HepG2 (cell line): ENCODE measurements at regions not wholly inside any gene's neighbourhood (a gene's known extent, or its start where the extent isn't known, plus 50 kb on each side); places are given as distances from the start of the nearest gene placed in this dataset.

Experiments
- ATAC-seq: fragments of 200-7000 bp; cut with Tn5 transposase; 3 replicates; pipeline ENCODE4 v1.9.1; 2020; ENCODE audit warnings: mild to moderate bottlenecking, moderate library complexity
- BruUV-seq: library from RNA; stranded (reverse); fragments of 400-500 nt; replicated peaks from 2 replicates; lab custom pipeline; 2021; lab: Mats Ljungman, UMichigan
- CTCF ChIA-PET: fragments of 300-600 bp; formaldehyde crosslinking; extraction: SDS; loops from one replicate; lab custom pipeline; 2021; ENCODE audit warnings: low total read pairs, inconsistent platforms, low intra/inter-chr PET ratio; lab: Yijun Ruan, JAX
- POLR2A ChIA-PET: fragments of 350-600 bp; sonication (Branson Sonifier 250); formaldehyde crosslinking; loops from one replicate; lab custom pipeline; 2020; ENCODE audit warnings: antibody characterized with exemption, inconsistent platforms; lab: Yijun Ruan, JAX
- DNase-seq: peaks from one replicate; pipeline ENCODE4 v3.0.0-alpha.2; 2015; ENCODE audit warnings: low spot score
- FAIRE-seq: peaks from 3 replicates; lab custom pipeline; 2011; peaks lifted over from hg19 to GRCh38; lab: Jason Lieb, UNC
- H2AFZ ChIP-seq: one replicate; pipeline ENCODE4 v1.6.1; 2011; ENCODE audit warnings: low read length, inconsistent platforms
- H3K27ac ChIP-seq: fragments of 300-600 bp; 3 replicates; pipeline ENCODE4 v1.8.0; 2011; ENCODE audit warnings: mixed run types, mild to moderate bottlenecking, mixed read lengths, low read length, inconsistent platforms; ENCODE audit not compliant: insufficient read depth; ENCODE audit errors: extremely low read length
- H3K27me3 ChIP-seq, 2 experiments: fragments of 200-600 bp in 1 of 2; 2 replicates in 1 of 2; 3 replicates in 1 of 2; pipeline versions ENCODE4 v1.6.0 to v1.8.0; 2011; ENCODE audit warnings: low read length in 2 of 2, mild to moderate bottlenecking in 2 of 2, moderate library complexity in 2 of 2, inconsistent platforms in 1 of 2; ENCODE audit not compliant: insufficient read depth in 2 of 2, control insufficient read depth in 1 of 2
- H3K36me3 ChIP-seq, 2 experiments: fragments of 200-600 bp in 1 of 2; replicated peaks in 1 of 2; 2 replicates in 1 of 2; 3 replicates in 1 of 2; pipeline versions ENCODE4 v1.5.1 to v1.8.0; 2011; ENCODE audit warnings: low read length in 2 of 2, inconsistent platforms in 1 of 2; ENCODE audit not compliant: insufficient read depth in 2 of 2, control insufficient read depth in 1 of 2
- H3K4me1 ChIP-seq: 2 replicates; pipeline ENCODE4 v1.5.1; 2012; ENCODE audit warnings: low read length, inconsistent platforms; ENCODE audit not compliant: insufficient read depth
- H3K4me2 ChIP-seq: 2 replicates; pipeline ENCODE4 v1.6.0; 2011; ENCODE audit warnings: low read depth, low read length, inconsistent platforms
- H3K4me3 ChIP-seq, 3 experiments: fragments of 200-600 bp in 1 of 3; sonication (generic), shearing (Covaris generic) in 1 of 3; replicated peaks in 1 of 3; 2 replicates each; pipeline ENCODE4 v1.5.1; 2011 to 2016; ENCODE audit warnings: low read length in 3 of 3, inconsistent platforms in 2 of 3, low read depth in 2 of 3, mild to moderate bottlenecking in 2 of 3, control low read depth in 1 of 3, mixed read lengths in 1 of 3; ENCODE audit not compliant: insufficient read depth in 1 of 3
- H3K79me2 ChIP-seq: one replicate; pipeline ENCODE4 v1.6.1; 2011; ENCODE audit warnings: low read length, inconsistent platforms; ENCODE audit not compliant: insufficient read depth
- H3K9ac ChIP-seq: 2 replicates; pipeline ENCODE4 v1.6.0; 2011; ENCODE audit warnings: mild to moderate bottlenecking, low read depth, low read length, inconsistent platforms; ENCODE audit not compliant: insufficient read depth
- H3K9me3 ChIP-seq: 2 replicates; pipeline ENCODE4 v1.5.1; 2012; ENCODE audit warnings: mild to moderate bottlenecking, low read length
- H4K20me1 ChIP-seq: 2 replicates; pipeline ENCODE4 v1.6.0; 2011; ENCODE audit warnings: inconsistent platforms, mild to moderate bottlenecking, low read length, moderate library complexity; ENCODE audit not compliant: insufficient read depth
- AHR ChIP-seq: IDR thresholded peaks from 2 replicates; pipeline ENCODE4 v1.6.1; 2018; ENCODE audit warnings: missing genetic modification reagents, missing compliant biosample characterization
- FOXA1 ChIP-seq, 2 experiments: fragments of 450-650 bp in 1 of 2; sonication (generic) in 1 of 2; formaldehyde crosslinking in 1 of 2; IDR thresholded peaks; 2 replicates each; pipeline versions ENCODE4 v1.4.0 to v1.6.1; 2016 to 2020; ENCODE audit warnings: missing genetic modification reagents in 1 of 2
- HNRNPUL1 ChIP-seq: fragments of 200-400 bp; formaldehyde crosslinking; IDR thresholded peaks from 2 replicates; pipeline ENCODE4 v1.6.1; 2017; ENCODE audit warnings: low read depth, mild to moderate bottlenecking, low read length, moderate library complexity
- KAT8 ChIP-seq: IDR thresholded peaks from 2 replicates; pipeline ENCODE4 v1.6.1; 2016; ENCODE audit warnings: missing genetic modification reagents, missing compliant biosample characterization
- NAIF1 ChIP-seq: sonication (generic); formaldehyde crosslinking; IDR thresholded peaks from 2 replicates; pipeline ENCODE4 v1.5.0; 2020; ENCODE audit warnings: mild to moderate bottlenecking, missing genetic modification reagents, borderline replicate concordance
- NFE2 ChIP-seq: sonication (generic); formaldehyde crosslinking; IDR thresholded peaks from 2 replicates; pipeline ENCODE4 v1.4.0; 2020; ENCODE audit warnings: missing genetic modification reagents
- NFKB2 ChIP-seq: sonication (generic); formaldehyde crosslinking; IDR thresholded peaks from 2 replicates; pipeline ENCODE4 v1.4.0; 2020; ENCODE audit warnings: missing genetic modification reagents, borderline replicate concordance
- RCOR2 ChIP-seq: IDR thresholded peaks from 2 replicates; pipeline ENCODE4 v1.6.1; 2016; ENCODE audit warnings: missing biosample characterization, missing genetic modification reagents
- SOX6 ChIP-seq, 2 experiments: fragments of 450-650 bp in 1 of 2; sonication (generic) in 1 of 2; formaldehyde crosslinking in 1 of 2; IDR thresholded peaks; 2 replicates each; pipeline versions ENCODE4 v1.4.0 to v1.6.1; 2017 to 2020; ENCODE audit warnings: antibody characterized with exemption in 1 of 2, mild to moderate bottlenecking in 1 of 2, missing genetic modification reagents in 1 of 2
- ZFP82 ChIP-seq: sonication (generic); formaldehyde crosslinking; IDR thresholded peaks from 2 replicates; pipeline ENCODE4 v1.5.1; 2020; ENCODE audit warnings: mild to moderate bottlenecking, missing genetic modification reagents, borderline replicate concordance
- ZFP90 ChIP-seq: sonication (generic); formaldehyde crosslinking; IDR thresholded peaks from 2 replicates; pipeline ENCODE4 v1.8.0; 2022; ENCODE audit warnings: missing genetic modification reagents, mild to moderate bottlenecking, inconsistent platforms, borderline replicate concordance
- ZNF724P ChIP-seq: sonication (generic); formaldehyde crosslinking; IDR thresholded peaks from 2 replicates; pipeline ENCODE4 v1.8.0; 2022; ENCODE audit warnings: missing genetic modification reagents, borderline replicate concordance
- ZNF782 ChIP-seq: sonication (generic); formaldehyde crosslinking; IDR thresholded peaks from 2 replicates; pipeline ENCODE4 v1.4.0; 2020; ENCODE audit warnings: missing genetic modification reagents, mild to moderate bottlenecking, borderline replicate concordance
- ZNF891 ChIP-seq: sonication (generic); formaldehyde crosslinking; IDR thresholded peaks from 2 replicates; pipeline ENCODE4 v1.5.0; 2020; ENCODE audit warnings: mild to moderate bottlenecking, missing genetic modification reagents
- WGBS: methylation state at CpG from one replicate; pipeline ENCODE4 v1.1.6; 2017; ENCODE audit warnings: low lambda C conversion rate; 5-methylcytosine and 5-hydroxymethylcytosine counted together
- in situ Hi-C: cut with HindIII; loops from 2 replicates; pipeline ENCODE4 v1.10.0; 2017; ENCODE audit warnings: low pct_unique_long_range_greater_than_20kb; ENCODE audit not compliant: extremely low pct_ligation_motif_present
- intact Hi-C: fragments of 100-400 bp; cut with micrococcal nuclease; formaldehyde crosslinking; loops from one replicate; pipeline ENCODE4 v1.10.0; 2022; ENCODE audit not compliant: unreplicated experiment
- TF ChIP-seq, protein P1 (sequence below): sonication (generic); formaldehyde crosslinking; IDR thresholded peaks from 2 replicates; pipeline ENCODE4 v1.8.0; 2022; ENCODE audit warnings: mild to moderate bottlenecking, missing genetic modification reagents, borderline replicate concordance
- TF ChIP-seq, protein P2 (sequence below): sonication (generic); formaldehyde crosslinking; IDR thresholded peaks from 2 replicates; pipeline ENCODE4 v1.5.0; 2020; ENCODE audit warnings: missing genetic modification reagents, mild to moderate bottlenecking, borderline replicate concordance
- TF ChIP-seq, protein P3 (sequence below): sonication (generic); formaldehyde crosslinking; IDR thresholded peaks from 2 replicates; pipeline ENCODE4 v1.4.0; 2020; ENCODE audit warnings: mild to moderate bottlenecking, missing genetic modification reagents

DNA sequence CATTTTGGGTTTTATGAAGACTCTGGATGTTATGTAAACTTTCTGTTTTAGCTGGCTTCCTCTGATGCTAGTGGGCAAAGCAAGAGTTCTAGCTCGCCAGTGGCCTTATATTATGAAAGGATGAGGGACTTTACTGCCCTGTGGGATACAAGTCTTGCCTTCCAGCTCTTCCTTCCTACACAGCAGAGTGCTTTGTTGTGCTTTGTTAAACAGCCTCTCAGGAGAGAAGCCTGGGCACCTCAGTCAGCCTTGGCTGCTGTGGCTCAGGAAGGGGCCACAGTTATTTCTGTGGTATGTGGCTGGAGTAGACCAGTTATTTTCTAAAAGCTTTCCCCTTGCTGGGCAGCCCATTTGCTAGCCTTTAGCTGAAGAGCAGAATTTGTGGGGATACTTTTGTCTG lies 69.5 kb upstream of the SUCLG2 start:
- intact Hi-C loops (no loop called here), in situ Hi-C loops (no loop called here)
- Histone ChIP-seq H3K9ac (no peak overlapping the region), H2AFZ (no peak overlapping the region), H3K9me3 (no peaks in the 10 kb centered on the region), H3K36me3 (no peaks in the 10 kb centered on the region), H3K4me1 (no peaks in the 10 kb centered on the region), H3K79me2 (no peaks in the 10 kb centered on the region), H3K4me3 (no peak overlapping the region), H3K27me3 (no peaks in the 10 kb centered on the region), H4K20me1 (no peaks in the 10 kb centered on the region), H3K4me2 (no peak overlapping the region), H3K27ac (no peak overlapping the region)
- DNase-seq (no peak), ATAC-seq (no peak), FAIRE-seq (no peak)
- ChIA-PET CTCF (no interaction called here), POLR2A (no interaction called here)
- no TSS peak for BruUV-seq
- 83% methylated on average over 1 of the region's 1 CpG for WGBS
- TF ChIP-seq RCOR2 (CRISPR knock-in tag): no peak
- TF ChIP-seq NFKB2 (CRISPR knock-in tag): no peak
- TF ChIP-seq, protein P1, sequence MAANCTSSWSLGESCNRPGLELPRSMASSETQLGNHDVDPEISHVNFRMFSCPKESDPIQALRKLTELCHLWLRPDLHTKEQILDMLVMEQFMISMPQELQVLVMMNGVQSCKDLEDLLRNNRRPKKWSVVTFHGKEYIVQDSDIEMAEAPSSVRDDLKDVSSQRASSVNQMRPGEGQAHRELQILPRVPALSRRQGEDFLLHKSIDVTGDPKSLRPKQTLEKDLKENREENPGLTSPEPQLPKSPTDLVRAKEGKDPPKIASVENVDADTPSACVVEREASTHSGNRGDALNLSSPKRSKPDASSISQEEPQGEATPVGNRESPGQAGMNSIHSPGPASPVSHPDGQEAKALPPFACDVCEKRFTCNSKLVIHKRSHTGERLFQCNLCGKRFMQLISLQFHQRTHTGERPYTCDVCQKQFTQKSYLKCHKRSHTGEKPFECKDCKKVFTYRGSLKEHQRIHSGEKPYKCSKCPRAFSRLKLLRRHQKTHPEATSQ (CRISPR knock-in tag): no peak
- no peak for TF ChIP-seq NAIF1 (CRISPR knock-in tag)
- TF ChIP-seq, protein P2, sequence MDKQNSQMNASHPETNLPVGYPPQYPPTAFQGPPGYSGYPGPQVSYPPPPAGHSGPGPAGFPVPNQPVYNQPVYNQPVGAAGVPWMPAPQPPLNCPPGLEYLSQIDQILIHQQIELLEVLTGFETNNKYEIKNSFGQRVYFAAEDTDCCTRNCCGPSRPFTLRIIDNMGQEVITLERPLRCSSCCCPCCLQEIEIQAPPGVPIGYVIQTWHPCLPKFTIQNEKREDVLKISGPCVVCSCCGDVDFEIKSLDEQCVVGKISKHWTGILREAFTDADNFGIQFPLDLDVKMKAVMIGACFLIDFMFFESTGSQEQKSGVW (CRISPR knock-in tag): no peak
- TF ChIP-seq NFE2 (CRISPR knock-in tag): no peak
- TF ChIP-seq ZNF782: no peak
- TF ChIP-seq HNRNPUL1: no peak
- TF ChIP-seq, protein P3, sequence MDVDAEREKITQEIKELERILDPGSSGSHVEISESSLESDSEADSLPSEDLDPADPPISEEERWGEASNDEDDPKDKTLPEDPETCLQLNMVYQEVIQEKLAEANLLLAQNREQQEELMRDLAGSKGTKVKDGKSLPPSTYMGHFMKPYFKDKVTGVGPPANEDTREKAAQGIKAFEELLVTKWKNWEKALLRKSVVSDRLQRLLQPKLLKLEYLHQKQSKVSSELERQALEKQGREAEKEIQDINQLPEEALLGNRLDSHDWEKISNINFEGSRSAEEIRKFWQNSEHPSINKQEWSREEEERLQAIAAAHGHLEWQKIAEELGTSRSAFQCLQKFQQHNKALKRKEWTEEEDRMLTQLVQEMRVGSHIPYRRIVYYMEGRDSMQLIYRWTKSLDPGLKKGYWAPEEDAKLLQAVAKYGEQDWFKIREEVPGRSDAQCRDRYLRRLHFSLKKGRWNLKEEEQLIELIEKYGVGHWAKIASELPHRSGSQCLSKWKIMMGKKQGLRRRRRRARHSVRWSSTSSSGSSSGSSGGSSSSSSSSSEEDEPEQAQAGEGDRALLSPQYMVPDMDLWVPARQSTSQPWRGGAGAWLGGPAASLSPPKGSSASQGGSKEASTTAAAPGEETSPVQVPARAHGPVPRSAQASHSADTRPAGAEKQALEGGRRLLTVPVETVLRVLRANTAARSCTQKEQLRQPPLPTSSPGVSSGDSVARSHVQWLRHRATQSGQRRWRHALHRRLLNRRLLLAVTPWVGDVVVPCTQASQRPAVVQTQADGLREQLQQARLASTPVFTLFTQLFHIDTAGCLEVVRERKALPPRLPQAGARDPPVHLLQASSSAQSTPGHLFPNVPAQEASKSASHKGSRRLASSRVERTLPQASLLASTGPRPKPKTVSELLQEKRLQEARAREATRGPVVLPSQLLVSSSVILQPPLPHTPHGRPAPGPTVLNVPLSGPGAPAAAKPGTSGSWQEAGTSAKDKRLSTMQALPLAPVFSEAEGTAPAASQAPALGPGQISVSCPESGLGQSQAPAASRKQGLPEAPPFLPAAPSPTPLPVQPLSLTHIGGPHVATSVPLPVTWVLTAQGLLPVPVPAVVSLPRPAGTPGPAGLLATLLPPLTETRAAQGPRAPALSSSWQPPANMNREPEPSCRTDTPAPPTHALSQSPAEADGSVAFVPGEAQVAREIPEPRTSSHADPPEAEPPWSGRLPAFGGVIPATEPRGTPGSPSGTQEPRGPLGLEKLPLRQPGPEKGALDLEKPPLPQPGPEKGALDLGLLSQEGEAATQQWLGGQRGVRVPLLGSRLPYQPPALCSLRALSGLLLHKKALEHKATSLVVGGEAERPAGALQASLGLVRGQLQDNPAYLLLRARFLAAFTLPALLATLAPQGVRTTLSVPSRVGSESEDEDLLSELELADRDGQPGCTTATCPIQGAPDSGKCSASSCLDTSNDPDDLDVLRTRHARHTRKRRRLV (CRISPR knock-in tag): no peak
- no peak for TF ChIP-seq ZFP90 (CRISPR knock-in tag)
- TF ChIP-seq ZNF724P: no peak
- no peak for TF ChIP-seq ZNF891 (CRISPR knock-in tag)
- TF ChIP-seq FOXA1 (IDR thresholded peaks at IDR 0.05): no peak
- no peak for TF ChIP-seq FOXA1 (CRISPR knock-in tag; IDR thresholded peaks at IDR 0.05)
- no peak for TF ChIP-seq AHR
- TF ChIP-seq SOX6 (IDR thresholded peaks at IDR 0.05): no peak
- no peak for TF ChIP-seq SOX6 (CRISPR knock-in tag; IDR thresholded peaks at IDR 0.05)
- no peak for TF ChIP-seq KAT8 (CRISPR knock-in tag)
- TF ChIP-seq ZFP82: no peak
